Non-pigmented ciliary epithelial cell (primary cell): ENCODE measurements at regions not wholly inside any gene's neighbourhood (a gene's known extent, or its start where the extent isn't known, plus 50 kb on each side); places are given as distances from the start of the nearest gene placed in this dataset.
"Not testable (repeated sequence)": the region's sequence is repeated elsewhere in the genome, so short reads cannot be mapped to it uniquely, and the experiment has no call there.

Source experiments
- DNase-seq: peaks from one replicate; pipeline ENCODE4 v3.0.0-alpha.2; 2010; ENCODE audit warnings: low read depth

DNA sequence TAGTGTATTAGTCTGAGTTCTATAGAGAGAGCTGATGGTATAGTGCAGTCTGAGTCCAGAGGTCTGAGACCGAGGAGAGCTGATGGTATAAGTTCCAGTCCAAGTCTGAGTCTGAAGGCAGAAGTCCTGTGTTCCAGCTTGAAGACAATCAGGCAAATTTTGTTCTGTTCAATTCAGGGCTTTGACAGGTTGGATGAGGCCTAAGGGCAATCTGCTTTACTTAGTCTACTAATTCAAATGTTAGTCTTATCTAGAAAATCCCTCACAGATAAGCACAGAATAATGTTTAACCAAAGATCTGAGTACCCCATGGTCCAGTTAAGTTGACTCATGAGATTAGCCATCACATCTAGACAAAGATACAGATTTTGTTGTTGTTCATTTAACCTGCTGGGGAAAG lies 303.0 kb upstream of the KLF4 start:
- DNase-seq, result no peak

DNA sequence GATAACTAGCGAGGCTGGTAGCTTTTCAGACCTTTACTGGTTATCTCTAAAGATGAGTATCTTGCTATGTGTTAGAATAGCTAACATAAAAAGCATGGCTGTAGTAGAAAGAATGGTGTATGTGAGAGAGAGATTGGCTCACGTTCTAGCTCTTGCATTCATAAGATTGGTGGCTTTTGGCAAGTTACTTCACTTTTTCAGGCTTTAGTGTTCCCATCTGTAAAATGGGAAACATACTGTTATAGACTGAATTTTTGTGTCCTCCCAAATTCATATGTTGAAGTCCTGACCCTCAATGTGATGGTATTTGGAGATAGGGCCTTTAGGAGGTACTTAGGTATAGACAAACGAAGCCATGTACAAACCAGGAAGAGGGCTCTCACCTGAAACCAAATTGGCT lies 302.4 kb upstream of the KLF4 start:
- DNase-seq, result no peak

DNA sequence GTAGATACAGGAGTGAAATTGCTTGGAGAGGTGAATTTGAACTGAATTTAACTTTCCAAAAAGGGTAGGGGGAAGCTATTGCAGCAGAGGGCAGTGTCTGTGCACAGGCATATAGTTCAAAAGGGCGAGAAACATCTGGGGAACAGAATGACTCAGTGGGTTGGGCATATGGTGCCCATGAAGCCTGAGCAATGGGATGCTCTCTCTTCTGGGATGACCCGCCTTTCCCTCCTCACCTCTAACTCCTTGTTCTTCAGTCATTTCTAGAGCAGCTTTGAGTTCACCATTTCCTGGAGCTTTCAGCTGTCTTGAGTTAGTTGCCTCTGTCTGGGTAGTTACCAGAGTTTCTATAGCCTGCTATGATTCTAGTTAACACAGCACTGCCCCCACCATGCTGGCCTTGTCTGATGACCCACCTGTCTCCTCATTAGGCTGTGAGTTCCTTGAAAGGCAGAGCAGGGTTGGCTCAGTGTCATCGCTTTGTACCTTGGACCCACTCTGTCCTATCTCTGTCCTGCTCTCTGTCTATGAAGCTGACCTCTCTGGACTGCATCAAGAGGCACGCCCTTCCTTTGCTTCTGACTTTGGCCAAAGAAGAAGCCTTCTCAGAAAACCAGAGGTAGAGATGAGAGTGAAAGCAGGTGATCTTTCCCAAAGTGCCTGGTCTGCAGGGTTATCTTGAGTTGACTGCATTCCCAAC lies 299.6 kb upstream of the KLF4 start:
- no peak for DNase-seq

DNA sequence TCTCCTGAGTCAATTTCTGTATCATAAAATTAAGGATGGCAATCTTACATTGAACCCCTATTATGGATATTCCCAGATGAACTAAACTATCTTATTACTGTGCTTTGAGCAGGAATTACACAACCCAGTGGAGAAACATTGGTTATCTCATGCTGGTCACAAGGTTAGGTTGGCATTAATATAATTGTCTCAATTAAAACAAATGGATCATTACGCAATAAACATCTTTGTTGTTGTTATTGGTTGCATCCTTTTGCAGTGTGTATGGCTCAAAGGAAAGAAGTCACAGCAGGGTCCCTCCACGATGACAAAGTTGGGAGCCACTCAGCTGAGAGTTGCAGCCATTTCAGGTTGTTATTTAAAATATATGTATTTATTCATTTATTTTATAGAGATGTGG lies 297.0 kb upstream of the KLF4 start:
- DNase-seq, result no peak

DNA sequence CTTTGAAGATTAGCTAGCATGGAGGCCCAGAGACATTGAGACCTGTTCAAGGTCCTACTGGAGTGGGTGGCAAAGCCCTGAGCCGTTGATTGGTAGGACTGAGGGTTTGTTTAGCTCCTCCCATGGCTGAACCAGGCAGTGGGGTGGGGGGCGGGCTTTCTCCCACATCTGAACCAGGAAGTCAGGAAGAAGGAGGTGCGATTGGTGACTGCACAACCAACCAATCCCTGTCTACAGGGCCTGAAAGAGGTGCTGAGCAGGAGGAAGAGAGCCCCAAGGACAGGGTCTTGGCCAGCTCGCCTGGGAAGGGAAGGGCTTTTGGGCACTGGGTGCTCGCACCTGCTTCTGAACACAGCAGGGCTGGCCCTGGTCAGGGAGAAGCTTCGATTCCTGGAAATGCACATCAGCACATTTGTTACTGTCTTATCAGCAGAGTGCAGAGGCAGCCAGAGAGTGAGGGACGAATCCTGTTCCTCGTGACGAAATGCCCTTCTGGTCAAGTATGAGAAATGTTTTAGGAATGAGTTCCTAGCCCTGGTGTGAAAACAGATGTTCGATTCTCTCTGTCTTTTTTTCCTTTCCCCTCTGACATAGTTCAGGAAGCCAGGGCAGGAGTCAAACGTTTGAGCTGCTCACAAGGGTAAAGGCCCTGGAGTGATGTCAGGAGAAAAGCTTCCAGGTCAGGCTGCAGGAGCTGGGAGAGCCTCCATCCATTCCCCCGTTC lies 294.8 kb upstream of the KLF4 start:
- peak; percentile 44 for DNase-seq

DNA sequence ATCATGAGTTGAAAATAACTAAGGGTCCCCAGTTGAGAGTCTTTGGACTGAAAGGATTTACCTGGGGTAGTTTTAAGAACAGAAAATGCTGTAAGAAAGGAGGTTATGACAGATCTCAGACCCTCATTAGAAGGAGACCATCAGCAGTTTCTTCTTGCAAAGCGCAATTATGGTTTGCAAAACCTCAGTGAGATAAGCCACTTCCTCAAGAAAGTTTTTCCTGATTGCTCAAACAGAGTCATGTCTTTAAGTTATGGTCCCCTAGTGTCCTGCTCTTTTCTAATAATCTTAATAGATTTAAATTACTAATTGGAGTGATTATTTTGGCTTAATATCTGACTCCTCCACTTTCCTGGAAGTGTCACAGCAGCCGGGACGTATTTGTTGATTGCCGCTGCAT lies 293.2 kb upstream of the KLF4 start:
- DNase-seq, result no peak

DNA sequence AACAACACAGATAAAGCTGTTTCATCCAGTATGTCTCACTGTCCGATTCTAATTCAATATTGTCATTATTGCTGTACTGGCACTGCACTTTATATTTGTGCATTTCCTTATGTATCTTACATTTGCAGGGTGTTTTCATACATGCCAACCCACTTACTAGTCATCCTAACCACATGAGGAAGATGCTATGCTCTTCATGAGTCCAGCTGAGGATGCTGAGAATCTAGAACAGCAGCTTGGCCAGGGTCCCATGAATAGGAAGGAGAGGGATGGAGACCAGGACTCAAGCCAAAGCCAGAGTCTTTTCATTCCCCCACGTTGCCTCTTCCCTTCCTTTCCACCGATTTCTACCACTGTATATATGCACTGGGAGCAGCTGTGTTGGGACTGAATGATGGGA lies 292.8 kb upstream of the KLF4 start:
- DNase-seq, result no peak

DNA sequence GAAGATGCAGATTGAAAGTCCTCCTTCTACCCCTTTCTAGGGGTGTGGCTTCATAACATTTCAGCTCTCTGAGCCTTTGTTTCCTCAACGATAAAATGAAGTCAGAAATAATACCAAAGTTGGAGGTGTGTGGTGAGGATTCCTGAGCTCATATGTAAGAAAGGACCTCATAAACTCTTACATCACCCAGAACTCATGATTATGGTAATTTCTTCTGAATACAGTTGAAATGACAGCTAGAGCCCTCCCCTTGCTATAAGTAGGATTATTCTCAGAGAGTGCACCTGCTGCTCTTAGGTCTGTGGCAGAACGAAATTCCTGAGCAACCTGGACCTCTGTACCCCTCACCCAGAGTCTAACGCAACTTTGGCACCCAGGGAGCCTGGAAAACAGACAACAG lies 291.4 kb upstream of the KLF4 start:
- DNase-seq, result no peak

DNA sequence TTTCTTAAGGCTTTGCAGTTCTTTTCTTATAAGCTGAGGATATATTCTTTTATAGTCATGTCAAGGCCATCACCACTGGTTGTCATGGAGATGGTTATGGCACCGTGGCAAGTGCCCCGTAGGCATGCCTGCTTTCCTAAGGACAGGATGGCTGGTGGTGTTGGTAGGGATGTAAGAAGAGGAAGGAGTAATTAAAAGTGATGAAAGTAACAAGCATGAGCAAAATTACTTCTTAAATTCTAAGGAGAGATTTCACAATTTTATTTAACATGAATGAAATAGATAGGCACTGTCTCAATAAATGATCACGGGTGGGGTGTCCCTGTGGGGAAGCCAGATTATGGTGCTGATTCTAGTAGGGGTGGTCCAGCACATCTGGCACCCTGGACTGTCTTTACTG lies 290.2 kb upstream of the KLF4 start:
- no peak for DNase-seq

DNA sequence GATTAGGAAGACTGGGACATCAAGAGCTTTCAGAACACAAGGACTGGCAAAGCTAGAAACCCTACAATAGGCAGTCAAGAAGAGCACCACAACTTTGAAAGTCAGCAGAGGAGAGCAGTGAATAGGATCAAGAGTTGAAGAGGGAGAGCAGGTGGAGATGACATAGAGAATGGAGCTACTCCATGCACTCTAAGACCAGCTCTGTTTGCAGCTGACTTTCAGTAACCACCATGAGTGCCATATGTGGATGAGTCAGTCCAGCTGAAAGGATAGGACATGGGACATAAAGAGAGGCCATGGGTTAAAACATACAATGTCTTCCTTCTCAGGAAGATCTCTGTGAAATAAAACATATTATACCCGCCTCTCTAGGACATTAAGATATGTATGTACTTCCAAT lies 289.1 kb upstream of the KLF4 start:
- no peak for DNase-seq

DNA sequence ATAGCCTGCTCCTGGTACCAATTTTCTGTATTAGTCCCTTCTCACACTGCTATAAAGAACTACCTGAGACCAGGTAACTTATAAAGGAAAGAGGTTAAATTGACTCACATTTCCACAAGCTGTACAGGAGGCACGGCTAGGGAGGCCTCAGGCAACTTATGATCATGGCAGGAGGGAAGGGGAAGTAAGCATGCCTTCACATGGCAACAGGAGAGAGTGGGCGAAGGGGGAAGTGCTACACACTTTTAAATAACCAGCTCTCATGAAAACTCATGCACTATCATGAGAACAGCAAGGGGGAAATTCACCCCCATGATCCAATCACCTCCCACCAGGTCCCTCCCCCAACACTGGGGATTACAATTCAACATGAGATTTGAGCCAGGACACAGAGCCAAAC lies 284.5 kb upstream of the KLF4 start:
- not testable (repeated sequence) for DNase-seq

DNA sequence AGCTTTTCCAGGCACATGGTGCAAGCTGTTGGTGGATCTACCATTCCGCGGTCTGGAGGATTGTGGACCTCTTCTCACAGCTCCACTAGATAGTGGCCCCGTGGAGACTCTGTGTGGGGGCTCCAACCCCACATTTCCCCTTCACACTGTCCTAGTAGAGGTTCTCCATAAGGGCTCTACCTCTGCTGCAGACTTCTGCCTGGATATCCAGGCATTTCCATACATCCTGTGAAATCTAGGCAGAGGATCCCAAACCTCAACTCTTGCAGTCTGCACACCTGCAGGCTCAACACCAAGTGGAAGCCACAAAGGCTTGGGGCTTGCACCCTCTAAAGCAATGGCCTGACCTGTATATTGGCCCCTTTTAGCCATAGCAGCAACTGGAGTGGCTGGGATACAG lies 283.4 kb upstream of the KLF4 start:
- no peak for DNase-seq

DNA sequence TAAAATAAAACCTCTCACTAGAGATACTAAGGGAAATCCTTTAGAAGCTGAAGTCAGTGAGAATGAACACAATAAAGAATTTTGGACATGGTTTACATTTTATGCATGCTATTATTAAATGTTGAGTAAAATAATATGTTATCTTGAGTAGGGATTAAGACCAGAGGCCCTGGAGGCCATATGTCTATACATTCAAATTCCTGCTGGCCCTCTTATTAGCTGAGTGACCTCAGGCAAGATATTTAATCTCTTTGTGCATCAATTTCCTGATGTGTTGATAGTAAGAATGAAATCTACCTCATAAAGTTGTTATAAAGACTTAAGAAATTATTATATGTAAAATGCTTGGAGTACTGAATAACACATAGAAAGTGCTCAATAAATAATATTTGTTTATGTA lies 281.1 kb upstream of the KLF4 start:
- no peak for DNase-seq

DNA sequence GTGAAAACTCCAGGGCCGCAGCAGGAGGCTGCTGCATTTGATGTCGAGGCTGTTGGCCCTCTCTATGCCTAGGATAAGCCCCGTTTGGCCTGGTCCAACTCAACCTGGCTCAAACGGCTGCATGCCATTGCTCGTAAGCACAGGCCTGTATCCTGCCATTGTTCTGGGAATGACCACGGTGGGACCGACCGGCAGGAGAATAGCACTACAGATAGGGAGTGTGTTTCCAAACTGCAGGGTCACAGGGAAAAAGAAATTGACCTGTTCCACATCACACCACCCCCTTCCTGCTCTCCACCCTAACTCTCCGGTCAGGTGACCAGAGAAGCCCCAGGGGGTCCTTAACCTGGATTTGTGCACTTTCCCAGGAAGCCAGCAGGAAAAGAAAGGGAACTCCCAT lies 278.7 kb upstream of the KLF4 start:
- no peak for DNase-seq

DNA sequence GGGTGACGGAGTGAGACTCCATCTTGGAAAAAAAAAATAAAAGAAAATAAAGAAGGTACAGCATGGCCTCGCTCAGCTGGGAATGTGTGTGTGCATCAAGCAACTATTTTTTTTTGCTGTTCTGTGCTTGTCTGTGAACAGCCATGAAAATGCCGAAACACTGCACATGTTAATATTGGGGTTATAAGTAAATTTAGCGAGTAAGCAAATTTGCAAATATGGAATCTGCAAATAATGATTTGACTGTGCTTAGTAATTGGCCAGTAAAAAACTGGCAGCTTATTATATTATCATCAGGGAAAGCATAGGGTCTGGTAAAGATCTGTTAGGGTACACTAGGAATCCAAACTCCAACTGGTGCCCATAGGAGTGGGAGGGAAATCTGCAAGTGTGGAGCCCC lies 278.1 kb upstream of the KLF4 start:
- DNase-seq, result no peak

DNA sequence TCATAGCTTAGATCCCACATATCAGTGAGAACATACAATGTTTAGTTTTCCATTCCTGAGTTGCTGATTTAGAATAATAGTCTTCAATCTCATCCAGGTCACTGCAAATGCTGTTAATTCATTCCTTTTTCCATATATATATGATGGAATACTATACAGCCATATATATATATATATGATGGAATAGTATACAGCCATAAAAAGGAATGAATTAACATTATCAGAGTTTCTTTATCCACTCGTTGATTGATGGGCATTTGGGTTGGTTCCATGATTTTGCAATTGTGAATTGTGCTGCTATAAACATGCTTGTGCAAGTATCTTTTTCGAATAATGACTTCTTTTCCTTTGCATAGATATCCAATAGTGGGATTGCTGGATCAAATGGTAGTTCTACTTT lies 273.9 kb upstream of the KLF4 start:
- DNase-seq, result not testable (repeated sequence)

DNA sequence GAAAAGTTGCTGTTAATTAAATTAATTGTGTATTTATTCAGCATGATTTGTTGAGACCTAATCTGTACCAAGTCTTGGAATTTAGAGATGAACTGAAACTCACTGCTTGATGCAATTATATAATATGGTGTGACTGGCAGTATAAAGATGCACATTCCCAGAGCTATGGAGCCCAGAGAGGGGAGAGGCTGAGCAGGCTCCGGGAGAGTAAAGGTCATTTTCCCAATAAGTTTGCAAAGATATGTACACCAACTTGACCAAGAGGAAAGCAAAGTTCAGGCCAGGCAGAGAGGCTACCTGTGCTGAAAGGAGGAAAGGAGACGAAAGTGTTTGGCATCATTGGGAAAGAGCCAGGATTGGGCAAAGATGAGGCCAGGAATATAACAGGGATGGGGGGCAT lies 271.7 kb upstream of the KLF4 start:
- DNase-seq, result no peak

DNA sequence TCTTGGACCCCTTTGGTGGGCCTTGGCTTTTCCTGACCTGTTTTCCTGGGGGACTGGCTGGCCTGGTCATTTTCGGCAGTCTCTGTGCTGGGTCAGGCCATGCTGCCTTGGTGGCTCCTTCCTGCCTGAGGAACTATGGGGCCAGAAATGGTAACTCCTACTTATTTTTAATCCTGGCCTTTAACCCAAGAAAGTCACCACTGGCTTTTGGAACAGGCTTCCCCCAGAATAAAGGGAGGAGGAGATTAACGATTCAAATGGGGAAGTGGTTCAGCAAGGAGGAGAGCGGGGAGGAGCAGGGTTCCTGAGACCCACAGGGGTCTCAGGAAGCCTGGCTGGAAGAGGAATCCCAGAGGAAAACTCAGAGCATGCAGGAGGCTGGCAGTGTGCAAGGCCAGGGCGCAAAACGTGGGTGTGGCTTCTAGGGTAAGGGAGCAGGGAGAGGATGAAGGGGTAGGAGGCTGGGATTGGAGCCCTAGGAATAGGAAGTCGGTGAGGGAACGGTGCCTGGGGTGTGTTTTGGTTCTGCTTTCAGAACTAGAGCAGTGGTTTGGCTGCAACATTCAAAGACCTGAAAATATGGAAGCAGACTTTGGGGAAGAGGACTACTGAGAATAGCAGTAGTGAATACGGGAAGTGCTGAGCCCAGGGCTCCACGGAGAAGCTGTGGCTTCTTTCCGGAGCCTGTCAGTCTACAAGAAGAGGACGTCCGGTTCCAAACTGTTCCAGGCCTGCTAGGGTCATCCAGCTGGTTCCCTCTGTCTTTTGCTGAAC lies 271.1 kb upstream of the KLF4 start:
- no peak for DNase-seq

DNA sequence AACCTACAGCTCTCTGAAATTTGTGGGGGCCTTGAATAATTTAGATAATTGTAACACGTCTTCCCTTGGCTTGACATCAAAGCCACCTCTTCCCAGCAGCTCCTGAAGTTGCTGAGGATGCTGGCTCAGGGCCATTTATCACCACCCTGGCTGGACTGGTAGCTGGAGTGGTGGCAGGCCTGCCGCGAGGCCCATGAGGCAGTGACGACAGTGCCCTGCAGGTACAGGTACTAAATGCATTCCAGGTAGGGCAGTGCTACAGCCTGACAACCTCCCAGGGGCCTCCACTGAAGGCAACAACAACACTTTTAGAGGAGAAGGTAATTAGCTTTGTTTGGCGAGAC lies 270.2 kb upstream of the KLF4 start:
- no peak for DNase-seq

DNA sequence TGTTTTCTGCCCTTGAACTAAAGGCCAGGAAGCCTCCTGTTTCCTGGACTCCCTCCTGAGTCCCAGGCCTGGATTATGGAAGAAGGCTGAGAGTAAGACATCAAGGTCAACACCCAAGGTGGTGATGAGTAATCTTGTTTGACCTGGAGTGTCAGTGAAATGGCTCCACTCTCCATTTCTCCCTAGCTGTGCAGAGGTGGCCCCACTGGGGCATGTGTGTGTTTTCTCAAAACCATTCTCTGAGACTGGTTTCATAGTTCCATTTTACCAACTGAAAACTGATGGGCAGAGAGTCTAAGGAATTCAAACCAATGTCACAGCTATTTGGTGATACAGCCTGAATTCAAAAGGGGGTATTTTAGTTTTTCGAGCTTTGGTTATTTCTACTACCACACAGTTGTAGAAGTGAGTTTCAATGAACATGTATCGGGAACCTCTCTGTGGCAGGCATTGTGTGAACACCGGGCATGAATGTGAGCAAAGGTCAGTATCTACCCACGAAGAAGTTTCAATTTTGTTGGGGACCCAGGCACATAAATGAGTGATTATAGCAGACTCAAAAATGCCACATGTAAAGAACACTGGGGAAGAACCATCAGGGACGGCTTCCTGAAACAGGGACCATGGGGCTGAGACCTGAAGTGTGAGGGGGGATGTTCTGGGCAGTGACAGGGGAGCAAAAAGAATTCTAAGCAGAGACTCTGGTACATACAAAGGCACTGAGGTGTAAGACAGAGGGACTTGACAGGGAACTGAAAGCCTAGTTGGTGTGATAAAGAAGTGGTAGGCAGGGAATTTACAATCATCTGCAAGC lies 269.6 kb upstream of the KLF4 start:
- no peak for DNase-seq

DNA sequence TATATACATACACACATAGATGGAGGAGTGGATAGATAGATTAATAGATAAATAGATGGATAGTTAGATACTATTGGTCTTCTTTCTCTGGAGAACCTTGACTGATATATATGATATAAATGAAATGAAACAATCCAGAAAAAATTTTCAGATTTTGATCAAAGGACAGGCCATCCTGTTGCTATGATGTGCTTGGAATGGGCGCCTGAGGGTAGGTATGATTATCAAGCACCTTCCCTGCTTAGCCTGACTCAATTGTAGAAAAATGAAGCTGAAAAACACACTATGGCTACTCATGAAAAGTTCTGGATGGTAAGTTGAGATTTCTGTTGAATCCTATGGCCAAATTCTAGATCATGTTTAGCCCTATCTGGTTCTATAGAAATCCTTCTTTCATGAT lies 266.5 kb upstream of the KLF4 start:
- DNase-seq, result no peak

DNA sequence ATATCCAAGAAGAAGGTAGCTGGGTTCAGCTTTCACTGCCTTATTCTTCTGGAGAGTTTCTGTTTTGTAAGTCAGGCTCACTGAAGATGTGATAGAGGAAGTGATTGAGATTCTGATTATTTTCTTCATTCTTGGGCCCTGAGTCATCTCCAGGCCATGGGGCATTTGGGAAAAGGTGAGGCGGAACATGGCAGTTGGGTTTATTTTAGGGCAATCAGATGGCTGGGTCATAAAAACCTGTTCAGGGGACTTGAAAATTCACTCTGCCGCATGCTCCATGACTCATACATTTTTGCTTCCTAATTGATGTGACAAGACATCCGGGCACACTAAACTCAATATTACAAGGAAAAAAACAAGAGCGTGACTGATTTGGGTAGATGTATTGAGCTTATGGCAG lies 265.7 kb upstream of the KLF4 start:
- no peak for DNase-seq
